Pancreas (tissue), 10 donors: ENCODE measurements at regions not wholly inside any gene's neighbourhood (a gene's known extent, or its start where the extent isn't known, plus 50 kb on each side); places are given as distances from the start of the nearest gene placed in this dataset.

Experiments
- ATAC-seq, 4 donors: fragments of 200-7000 bp; cut with Tn5 transposase; one replicate each; pipeline versions ENCODE4 v1.8.0 to v1.9.1; 2020; ENCODE audit warnings: mild to moderate bottlenecking in 4 of 4, moderate library complexity in 4 of 4
- DNase-seq, 6 donors: peaks; one replicate each; pipeline ENCODE4 v3.0.0-alpha.2; 2020
- FAIRE-seq: peaks from 2 replicates; lab custom pipeline; 2012; peaks lifted over from hg19 to GRCh38; lab: Jason Lieb, UNC
- H3K27ac ChIP-seq, 4 donors: fragments of 200-600 bp; sonication (generic); 1 replicate in 3 of 4; 2 replicates in 1 of 4; pipeline versions ENCODE4 v1.5.0 to v1.8.0; 2020
- H3K27me3 ChIP-seq, 4 donors: fragments of 200-600 bp; one replicate each; pipeline ENCODE4 v1.8.0; 2021
- H3K36me3 ChIP-seq, 3 donors: fragments of 200-600 bp; sonication (generic) in 1 of 3; one replicate each; pipeline versions ENCODE4 v1.5.0 to v1.8.0; 2020 to 2021
- H3K4me1 ChIP-seq, 3 donors: fragments of 200-600 bp; one replicate each; pipeline ENCODE4 v1.8.0; 2021
- H3K4me3 ChIP-seq, 4 donors: fragments of 200-600 bp; sonication (generic) in 2 of 4; one replicate each; pipeline versions ENCODE4 v1.5.0 to v1.8.0; 2020 to 2021
- H3K9me3 ChIP-seq, 4 donors: fragments of 200-600 bp; one replicate each; pipeline ENCODE4 v1.8.0; 2021
- CTCF ChIP-seq, 4 donors: fragments of 200-600 bp; sonication (generic) in 3 of 4; IDR thresholded peaks; one replicate each; pipeline versions ENCODE4 v1.5.0 to v1.8.0; 2021; ENCODE audit warnings: antibody characterized with exemption in 4 of 4
- WGBS, 2 donors: extraction: QIAGEN DNeasy Blood & Tissue Kit; methylation state at CpG; one replicate each; pipeline ENCODE4 v1.1.7; 2013; 5-methylcytosine and 5-hydroxymethylcytosine counted together
- intact Hi-C, 3 donors: fragments of 100-400 bp; cut with DNase I; formaldehyde crosslinking; loops; one replicate each; pipeline versions ENCODE4 v1.11.1 to v1.14.2; 2022
- donor health status: healthy with polysubstance abuse.
- donor health status: DM: no; HTN: no; CAD: no; lungs with moderate emphysema.
- donor health status: DM: no; HTN: no; CAD: no.
- donor health status: control.
- donor health status: control.
- donor health status: Bipolar disorder and iron deficiency.
- donor health status: DM: yes; HTN: yes; CAD: no.
- donor health status: DM: no; HTN: no; CAD: no.
- donor health status: DM: no; HTN: no; CAD: no.
- donor health status: DM: yes; HTN: yes; CAD: no.

- no peak overlapping the region for H3K27ac ChIP-seq
- H3K36me3 ChIP-seq: no peaks in the 10 kb centered on the region
- H3K27me3 ChIP-seq: no peaks in the 10 kb centered on the region
- H3K9me3 ChIP-seq: no peaks in the 10 kb centered on the region
- FAIRE-seq (no peak), DNase-seq (no peak), ATAC-seq (no peak)
- intact Hi-C loops: no loop called here
- no peaks in the 10 kb centered on the region for H3K4me1 ChIP-seq
- TF ChIP-seq CTCF (IDR thresholded peaks at IDR 0.05): no peak
- WGBS, 2 donors: 66 to 76% methylated on average over 7 of the region's 7 CpGs
- no peak overlapping the region for H3K4me3 ChIP-seq
Measured at GRCh38 chr9:16342246-16343020, 528.0 kb downstream of the BNC2 start.

- Histone ChIP-seq H3K4me3 (no peak overlapping the region), H3K27me3 (no peaks in the 10 kb centered on the region), H3K9me3 (no peaks in the 10 kb centered on the region), H3K36me3 (no peaks in the 10 kb centered on the region), H3K4me1 (no peaks in the 10 kb centered on the region), H3K27ac (no peak overlapping the region)
- intact Hi-C loops: no loop called here
- FAIRE-seq: no peak
- DNase-seq: no peak
- no peak for TF ChIP-seq CTCF (IDR thresholded peaks at IDR 0.05)
- ATAC-seq: peak in 2 of 4 donors; percentile 21 to 22
- WGBS, 2 donors: 69 to 78% methylated on average over 12 of the region's 12 CpGs
Measured at GRCh38 chr9:16343249-16344237, 526.9 kb downstream of the BNC2 start.

- no peak for TF ChIP-seq CTCF (IDR thresholded peaks at IDR 0.05)
- H3K9me3 ChIP-seq: no peaks in the 10 kb centered on the region
- intact Hi-C loops: no loop called here
- no peaks in the 10 kb centered on the region for H3K36me3 ChIP-seq
- 64 to 81% methylated on average over 6 of the region's 6 CpGs for WGBS, 2 donors
- ATAC-seq (peak in 3 of 4 donors; percentile 29 to 49 (median 47)), FAIRE-seq (no peak), DNase-seq (no peak)
- H3K4me3 ChIP-seq: no peak overlapping the region
- no peaks in the 10 kb centered on the region for H3K27me3 ChIP-seq
- no peak overlapping the region for H3K27ac ChIP-seq
- no peaks in the 10 kb centered on the region for H3K4me1 ChIP-seq
Measured at GRCh38 chr9:16344343-16344742, 526.1 kb downstream of the BNC2 start.

GRCh38 chr9:16345902-16346301 is 524.6 kb downstream of the BNC2 start:
- TF ChIP-seq CTCF (IDR thresholded peaks at IDR 0.05): no peak
- FAIRE-seq (no peak), DNase-seq (no peak), ATAC-seq (no peak)
- H3K4me3 ChIP-seq: no peak overlapping the region
- H3K27me3 ChIP-seq: no peaks in the 10 kb centered on the region
- no peaks in the 10 kb centered on the region for H3K36me3 ChIP-seq
- intact Hi-C loops: no loop called here
- WGBS, 2 donors: 71 to 80% methylated on average over 3 of the region's 3 CpGs
- no peak overlapping the region for H3K27ac ChIP-seq
- no peaks in the 10 kb centered on the region for H3K9me3 ChIP-seq
- H3K4me1 ChIP-seq: no peaks in the 10 kb centered on the region
